ENCODE measurements at regions not wholly inside any gene's neighbourhood (a gene's known extent, or its start where the extent isn't known, plus 50 kb on each side); places are given as distances from the start of the nearest gene placed in this dataset.

GRCh38 chr2:153808679-153809078 lies 63.0 kb upstream of the GALNT13 start:
- in situ Hi-C loops (cut with HindIII; ENCODE audit: low sequenced_read_pairs), result no loop called here
- no peak for TF ChIP-seq CTCF (IDR thresholded peaks at IDR 0.05; ENCODE audit: low read depth, low read length, missing control alignments)
- no peak for DNase-seq (ENCODE audit: low read depth)
- H3K4me3 ChIP-seq (ENCODE audit: low read depth, low read length), result no peak overlapping the region

- DNase-seq (ENCODE audit: low read depth), result no peak
- H3K4me3 ChIP-seq (ENCODE audit: low read depth, low read length), result no peak overlapping the region
- TF ChIP-seq CTCF (IDR thresholded peaks at IDR 0.05; ENCODE audit: low read depth, low read length, missing control alignments), result no peak
- in situ Hi-C loops (cut with HindIII; ENCODE audit: low sequenced_read_pairs), result no loop called here
These were observed 60.2 kb upstream of the GALNT13 start for GRCh38 chr2:153811516-153811915.

- in situ Hi-C loops (cut with HindIII; ENCODE audit: low sequenced_read_pairs), result no loop called here
- H3K4me3 ChIP-seq (ENCODE audit: low read depth, low read length), result no peak overlapping the region
- TF ChIP-seq CTCF (IDR thresholded peaks at IDR 0.05; ENCODE audit: low read depth, low read length, missing control alignments), result no peak
- no peak for DNase-seq (ENCODE audit: low read depth)
These were observed 59.1 kb upstream of the GALNT13 start for GRCh38 chr2:153812632-153813031.

- TF ChIP-seq CTCF (IDR thresholded peaks at IDR 0.05; ENCODE audit: low read depth, low read length, missing control alignments), result no peak
- H3K4me3 ChIP-seq (ENCODE audit: low read depth, low read length), result no peak overlapping the region
- in situ Hi-C loops (cut with HindIII; ENCODE audit: low sequenced_read_pairs), result no loop called here
- no peak for DNase-seq (ENCODE audit: low read depth)
These were observed 53.5 kb upstream of the GALNT13 start for GRCh38 chr2:153818242-153818641.

- DNase-seq (ENCODE audit: low read depth), result no peak
These were observed 52.6 kb upstream of the GALNT13 start for GRCh38 chr2:153819074-153819473.

GRCh38 chr2:153819501-153819900 lies 52.2 kb upstream of the GALNT13 start:
- in situ Hi-C loops (cut with HindIII; ENCODE audit: low sequenced_read_pairs), result no loop called here
- no peak for TF ChIP-seq CTCF (IDR thresholded peaks at IDR 0.05; ENCODE audit: low read depth, low read length, missing control alignments)
- H3K4me3 ChIP-seq (ENCODE audit: low read depth, low read length), result no peak overlapping the region
- no peak for DNase-seq (ENCODE audit: low read depth)

More at GRCh38 chr2:153819074-153819473, 52.6 kb upstream of the GALNT13 start:
- TF ChIP-seq CTCF (IDR thresholded peaks at IDR 0.05; ENCODE audit: low read depth, low read length, missing control alignments), result no peak
- H3K4me3 ChIP-seq (ENCODE audit: low read depth, low read length), result no peak overlapping the region
- in situ Hi-C loops (cut with HindIII; ENCODE audit: low sequenced_read_pairs), result no loop called here

All from astrocyte of the cerebellum (primary cell).